A673 (cell line): ENCODE measurements at regions not wholly inside any gene's neighbourhood (a gene's known extent, or its start where the extent isn't known, plus 50 kb on each side); places are given as distances from the start of the nearest gene placed in this dataset.

Source experiments
- BruUV-seq: library from RNA; stranded (reverse); fragments of 400-500 nt; replicated peaks from 2 replicates; lab custom pipeline; 2021; lab: Mats Ljungman, UMichigan
- CTCF ChIA-PET: fragments of 300-600 bp; sonication (Branson Sonifier 250); formaldehyde crosslinking; loops from one replicate; lab custom pipeline; 2022; ENCODE audit warnings: antibody characterized with exemption; lab: Charles Lee
- POLR2A ChIA-PET: fragments of 300-600 bp; sonication (Branson Sonifier 250); formaldehyde crosslinking; loops from one replicate; lab custom pipeline; 2022; ENCODE audit warnings: antibody characterized with exemption; ENCODE audit not compliant: low non-redundant PET; lab: Charles Lee
- DNase-seq: peaks from one replicate; pipeline ENCODE4 v3.0.0-alpha.2; 2015; ENCODE audit warnings: low spot score
- H3K27ac ChIP-seq: fragments of 200-600 bp; sonication (generic); 2 replicates; pipeline ENCODE4 v1.5.1; 2016; ENCODE audit warnings: mixed run types, low read depth, mild to moderate bottlenecking, mixed read lengths, antibody characterized with exemption, low read length; ENCODE audit not compliant: poor library complexity, severe bottlenecking
- H3K27me3 ChIP-seq: fragments of 200-600 bp; sonication (generic); replicated peaks from 2 replicates; pipeline ENCODE4 v1.6.1; 2017; ENCODE audit warnings: mixed run types, low read depth, mild to moderate bottlenecking, mixed read lengths, antibody characterized with exemption, low read length; ENCODE audit not compliant: insufficient read depth, poor library complexity
- H3K36me3 ChIP-seq: fragments of 200-600 bp; sonication (generic); 2 replicates; pipeline ENCODE4 v1.6.1; 2016; ENCODE audit warnings: mixed run types, mild to moderate bottlenecking, mixed read lengths, antibody characterized with exemption, low read length; ENCODE audit not compliant: insufficient read depth, poor library complexity, severe bottlenecking
- H3K4me1 ChIP-seq: fragments of 200-600 bp; sonication (generic); 2 replicates; pipeline ENCODE4 v1.6.1; 2017; ENCODE audit warnings: mixed run types, mild to moderate bottlenecking, mixed read lengths, antibody characterized with exemption, low read length; ENCODE audit not compliant: insufficient read depth, poor library complexity, severe bottlenecking
- H3K4me3 ChIP-seq: fragments of 200-600 bp; sonication (generic); 2 replicates; pipeline ENCODE4 v1.5.1; 2016; ENCODE audit warnings: low read depth, mixed run types, mild to moderate bottlenecking, mixed read lengths, low read length; ENCODE audit not compliant: poor library complexity, severe bottlenecking
- H3K9me3 ChIP-seq: fragments of 200-600 bp; sonication (generic); 2 replicates; pipeline ENCODE4 v1.6.1; 2016; ENCODE audit warnings: mixed run types, low read depth, mild to moderate bottlenecking, mixed read lengths, antibody characterized with exemption, low read length; ENCODE audit not compliant: poor library complexity, severe bottlenecking
- EZH2 ChIP-seq: fragments of 200-600 bp; sonication (generic); IDR thresholded peaks from 2 replicates; pipeline ENCODE4 v1.6.1; 2017; ENCODE audit warnings: borderline replicate concordance, low read depth, mild to moderate bottlenecking, mixed read lengths, antibody characterized with exemption, low read length; ENCODE audit not compliant: poor library complexity, severe bottlenecking
- intact Hi-C: fragments of 100-400 bp; cut with micrococcal nuclease; formaldehyde crosslinking; loops from one replicate; pipeline ENCODE4 v1.10.0; 2022; ENCODE audit not compliant: unreplicated experiment
- TF ChIP-seq, protein P1 (sequence below): fragments of 300-800, 200-600 bp; sonication (generic); conservative IDR thresholded peaks from 2 replicates; pipeline ENCODE4 v1.5.1; 2017; ENCODE audit warnings: low read depth, mild to moderate bottlenecking, antibody characterized with exemption, low read length, moderate library complexity, mixed read lengths

GRCh38 chr4:152064282-152064681 lies 303.5 kb upstream of the GATB start:
- Histone ChIP-seq H3K27ac (no peak overlapping the region), H3K9me3 (no peaks in the 10 kb centered on the region), H3K4me3 (no peak overlapping the region), H3K36me3 (no peaks in the 10 kb centered on the region), H3K4me1 (no peaks in the 10 kb centered on the region), H3K27me3 (no peaks in the 10 kb centered on the region)
- POLR2A ChIA-PET: no interaction called here
- no TSS peak for BruUV-seq
- no peak for TF ChIP-seq EZH2
- TF ChIP-seq, protein P1, sequence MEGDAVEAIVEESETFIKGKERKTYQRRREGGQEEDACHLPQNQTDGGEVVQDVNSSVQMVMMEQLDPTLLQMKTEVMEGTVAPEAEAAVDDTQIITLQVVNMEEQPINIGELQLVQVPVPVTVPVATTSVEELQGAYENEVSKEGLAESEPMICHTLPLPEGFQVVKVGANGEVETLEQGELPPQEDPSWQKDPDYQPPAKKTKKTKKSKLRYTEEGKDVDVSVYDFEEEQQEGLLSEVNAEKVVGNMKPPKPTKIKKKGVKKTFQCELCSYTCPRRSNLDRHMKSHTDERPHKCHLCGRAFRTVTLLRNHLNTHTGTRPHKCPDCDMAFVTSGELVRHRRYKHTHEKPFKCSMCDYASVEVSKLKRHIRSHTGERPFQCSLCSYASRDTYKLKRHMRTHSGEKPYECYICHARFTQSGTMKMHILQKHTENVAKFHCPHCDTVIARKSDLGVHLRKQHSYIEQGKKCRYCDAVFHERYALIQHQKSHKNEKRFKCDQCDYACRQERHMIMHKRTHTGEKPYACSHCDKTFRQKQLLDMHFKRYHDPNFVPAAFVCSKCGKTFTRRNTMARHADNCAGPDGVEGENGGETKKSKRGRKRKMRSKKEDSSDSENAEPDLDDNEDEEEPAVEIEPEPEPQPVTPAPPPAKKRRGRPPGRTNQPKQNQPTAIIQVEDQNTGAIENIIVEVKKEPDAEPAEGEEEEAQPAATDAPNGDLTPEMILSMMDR: no peak
- intact Hi-C loops: no loop called here
- CTCF ChIA-PET: no interaction called here
- DNase-seq: no peak

GRCh38 chr4:152063621-152064240 lies 302.9 kb upstream of the GATB start:
- H3K9me3 ChIP-seq: no peaks in the 10 kb centered on the region
- H3K27ac ChIP-seq: no peak overlapping the region
- no peak overlapping the region for H3K4me3 ChIP-seq
- peak; percentile 10 for DNase-seq
- ChIA-PET CTCF (no interaction called here), POLR2A (no interaction called here)
- intact Hi-C loops: no loop called here
- no peaks in the 10 kb centered on the region for H3K36me3 ChIP-seq
- no peak for TF ChIP-seq EZH2
- TF ChIP-seq, protein P1: no peak
- no peaks in the 10 kb centered on the region for H3K27me3 ChIP-seq
- H3K4me1 ChIP-seq: no peaks in the 10 kb centered on the region
- BruUV-seq: no TSS peak

DNA sequence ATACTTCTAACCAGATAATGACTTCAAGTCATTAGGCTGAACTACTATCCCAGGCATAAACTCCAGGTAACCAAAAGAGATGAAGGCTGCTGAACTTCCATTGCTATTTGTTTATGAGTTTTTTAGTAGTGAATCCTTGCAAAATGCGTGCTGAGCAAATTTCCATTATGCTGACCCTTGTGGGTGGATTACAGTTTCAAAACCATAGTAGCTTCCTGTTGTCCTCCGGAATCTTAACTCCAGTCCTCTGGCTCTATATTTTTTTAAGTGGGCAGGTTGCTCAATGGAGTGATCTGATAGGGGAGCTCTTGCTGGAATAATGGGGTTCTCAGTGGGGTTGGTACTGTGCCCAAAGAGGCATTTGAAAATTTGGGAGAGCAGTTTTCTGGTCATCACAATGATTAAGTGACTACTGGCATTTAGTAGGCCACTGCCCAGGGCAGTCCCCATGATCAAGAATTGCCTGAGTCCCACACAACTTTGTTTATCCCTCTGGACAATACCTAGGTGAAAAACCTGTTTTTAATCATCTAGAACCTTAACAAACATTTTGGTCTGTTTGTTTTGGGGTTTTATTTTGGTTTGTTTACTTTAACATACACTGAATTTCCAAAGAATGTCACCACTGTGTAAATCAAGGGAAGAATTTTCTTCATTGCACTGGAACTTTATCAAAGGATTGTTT lies 302.3 kb upstream of the GATB start:
- ChIA-PET CTCF (no interaction called here), POLR2A (no interaction called here)
- TF ChIP-seq, protein P1: no peak
- no peak for TF ChIP-seq EZH2
- Histone ChIP-seq H3K27me3 (no peaks in the 10 kb centered on the region), H3K4me1 (no peaks in the 10 kb centered on the region), H3K36me3 (no peaks in the 10 kb centered on the region), H3K9me3 (peaks cover 1% of the 10 kb centered on the region), H3K4me3 (no peak overlapping the region), H3K27ac (no peak overlapping the region)
- DNase-seq: no peak
- no TSS peak for BruUV-seq
- intact Hi-C loops: no loop called here
